B cell (primary cell): ENCODE measurements at regions not wholly inside any gene's neighbourhood (a gene's known extent, or its start where the extent isn't known, plus 50 kb on each side); places are given as distances from the start of the nearest gene placed in this dataset.

ENCODE experiments used
- ATAC-seq: fragments of 200-7000 bp; cut with Tn5 transposase; one replicate; pipeline ENCODE4 v1.10.0; 2021; ENCODE audit warnings: low read depth, mild to moderate bottlenecking, moderate number of reproducible peaks, moderate library complexity
- CTCF ChIA-PET: fragments of 350-600 bp; sonication (Branson Sonifier 250); formaldehyde crosslinking; loops from one replicate; lab custom pipeline; 2021; ENCODE audit warnings: antibody characterized with exemption, inconsistent platforms; lab: Charles Lee
- POLR2A ChIA-PET: fragments of 350-600 bp; sonication (Branson Sonifier 250); formaldehyde crosslinking; loops from one replicate; lab custom pipeline; 2021; ENCODE audit warnings: antibody characterized with exemption; lab: Charles Lee
- DNase-seq: peaks from one replicate; pipeline ENCODE4 v3.0.0; 2013
- H2AFZ ChIP-seq: 2 replicates; pipeline ENCODE4 v1.6.1; 2012; ENCODE audit warnings: mild to moderate bottlenecking, low read depth, low read length; ENCODE audit not compliant: insufficient read depth, poor library complexity, severe bottlenecking
- H3K27ac ChIP-seq, 2 donors: 1 replicate in 1 of 2; 2 replicates in 1 of 2; pipeline ENCODE4 v1.5.1; 2012 to 2013; ENCODE audit warnings: low read length in 2 of 2, mild to moderate bottlenecking in 2 of 2, moderate library complexity in 1 of 2
- H3K27me3 ChIP-seq, 4 experiments: fragments of 200-600 bp in 1 of 4; sonication (generic) in 1 of 4; replicated peaks in 1 of 4; 1 replicate in 2 of 4; 2 replicates in 2 of 4; pipeline versions ENCODE4 v1.6.1 to v1.7.0; 2013 to 2016; ENCODE audit warnings: low read length in 3 of 4, mild to moderate bottlenecking in 2 of 4, mixed read lengths in 1 of 4, moderate library complexity in 1 of 4; ENCODE audit not compliant: insufficient read depth in 4 of 4, control insufficient read depth in 3 of 4; ENCODE audit errors: control extremely low read depth in 1 of 4
- H3K36me3 ChIP-seq, 2 experiments: replicated peaks in 1 of 2; 1 replicate in 1 of 2; 2 replicates in 1 of 2; pipeline versions ENCODE4 v1.6.1 to v1.7.1; 2013; ENCODE audit warnings: low read length in 1 of 2; ENCODE audit not compliant: insufficient read depth in 2 of 2, control insufficient read depth in 1 of 2; ENCODE audit errors: control extremely low read depth in 1 of 2, extremely low read depth in 1 of 2
- H3K4me1 ChIP-seq, 2 donors: fragments of 200-600 bp in 1 of 2; sonication (generic) in 1 of 2; 1 replicate in 1 of 2; 2 replicates in 1 of 2; pipeline versions ENCODE4 v1.5.1 to v1.6.1; 2013 to 2017; ENCODE audit warnings: low read length in 2 of 2; ENCODE audit not compliant: control insufficient read depth in 2 of 2, insufficient read depth in 2 of 2
- H3K4me2 ChIP-seq: replicated peaks from 2 replicates; pipeline ENCODE3; 2012; ENCODE audit warnings: mild to moderate bottlenecking, low read depth, low read length; ENCODE audit not compliant: poor library complexity, severe bottlenecking
- H3K4me3 ChIP-seq, 5 experiments: fragments of 200-600 bp in 1 of 5; sonication (generic) in 1 of 5; 1 replicate in 3 of 5; 2 replicates in 2 of 5; pipeline versions ENCODE4 v1.5.1 to v1.7.0; 2011 to 2016; ENCODE audit warnings: low read length in 4 of 5, mild to moderate bottlenecking in 4 of 5, low read depth in 2 of 5, control low read depth in 1 of 5, moderate library complexity in 1 of 5; ENCODE audit not compliant: insufficient read depth in 1 of 5; ENCODE audit errors: control extremely low read depth in 1 of 5, extremely low read depth in 1 of 5
- H3K79me2 ChIP-seq: fragments of 200-600 bp; sonication (generic); one replicate; pipeline ENCODE4 v1.6.0; 2016; ENCODE audit warnings: low read length; ENCODE audit not compliant: control insufficient read depth, insufficient read depth
- H3K9ac ChIP-seq: fragments of 200-600 bp; sonication (generic); 2 replicates; pipeline ENCODE4 v1.6.1; 2017; ENCODE audit warnings: mild to moderate bottlenecking, low read length, moderate library complexity
- H3K9me3 ChIP-seq, 3 donors: one replicate each; pipeline versions ENCODE4 v1.6.1 to v1.7.1; 2013; ENCODE audit warnings: low read length in 2 of 3; ENCODE audit not compliant: control insufficient read depth in 2 of 3, insufficient read depth in 1 of 3; ENCODE audit errors: control extremely low read depth in 1 of 3
- H4K20me1 ChIP-seq: 2 replicates; pipeline ENCODE4 v1.6.0; 2012; ENCODE audit warnings: mild to moderate bottlenecking, low read length; ENCODE audit not compliant: insufficient read depth, control insufficient read depth, poor library complexity, severe bottlenecking
- H3K27ac Mint-ChIP-seq: one replicate; pipeline ENCODE4 v1.8.0; 2021; ENCODE audit warnings: mixed read lengths
- H3K27me3 Mint-ChIP-seq: one replicate; pipeline ENCODE4 v1.8.0; 2021; ENCODE audit warnings: mixed read lengths
- H3K4me1 Mint-ChIP-seq: one replicate; pipeline ENCODE4 v1.8.0; 2021; ENCODE audit warnings: mixed read lengths
- H3K4me3 Mint-ChIP-seq: one replicate; pipeline ENCODE4 v1.8.0; 2021; ENCODE audit warnings: mixed read lengths
- H3K9me3 Mint-ChIP-seq: one replicate; pipeline ENCODE4 v1.8.0; 2022; ENCODE audit warnings: mixed read lengths; ENCODE audit not compliant: insufficient read depth
- EZH2 ChIP-seq: IDR thresholded peaks from 2 replicates; pipeline ENCODE4 v1.6.1; 2012; ENCODE audit warnings: borderline replicate concordance, low read depth, mild to moderate bottlenecking, moderate library complexity, low read length; ENCODE audit not compliant: insufficient read depth, poor library complexity, severe bottlenecking
- WGBS: methylation state at CpG from one replicate; pipeline ENCODE4 v1.1.5; 2013; ENCODE audit warnings: missing lambda C conversion rate; ENCODE audit not compliant: insufficient coverage; 5-methylcytosine and 5-hydroxymethylcytosine counted together
- intact Hi-C: fragments of 100-400 bp; cut with micrococcal nuclease; formaldehyde crosslinking; loops from one replicate; pipeline ENCODE4 v1.10.0; 2022
- TF ChIP-seq, protein P1 (sequence below): fragments of 200-600 bp; IDR thresholded peaks from one replicate; pipeline ENCODE4 v1.8.0; 2022; ENCODE audit warnings: antibody characterized with exemption, mild to moderate bottlenecking

DNA sequence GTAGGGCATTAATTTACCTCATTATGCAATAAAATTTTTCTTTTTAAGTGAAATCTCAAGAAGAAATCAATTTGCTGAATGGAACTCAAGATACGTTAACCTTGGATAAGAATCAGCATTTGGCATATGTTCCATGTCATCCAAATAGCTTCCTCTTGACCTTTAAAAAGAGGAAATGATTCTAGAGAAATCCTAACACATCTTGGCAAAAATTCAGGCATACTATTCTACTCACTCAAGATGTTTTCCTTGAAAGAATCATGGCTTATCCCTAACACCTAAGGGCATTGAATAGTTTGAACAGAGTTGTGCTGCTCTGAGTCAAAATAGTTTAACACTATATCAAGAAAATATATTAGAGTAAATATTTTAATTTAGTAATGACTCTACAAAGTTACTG is 678.0 kb downstream of the EPHA4 start:
- no CpG with 5 or more reads among the region's 1 CpG for WGBS
- Histone ChIP-seq H2AFZ (no peak overlapping the region), H3K9ac (no peak overlapping the region), H3K36me3 (no peaks in the 10 kb centered on the region), H3K27ac (no peak overlapping the region), H3K79me2 (no peaks in the 10 kb centered on the region), H3K4me3 (no peak overlapping the region), H3K9me3 (no peaks in the 10 kb centered on the region), H4K20me1 (no peaks in the 10 kb centered on the region), H3K4me2 (no peak overlapping the region), H3K27me3 (no peaks in the 10 kb centered on the region), H3K4me1 (no peaks in the 10 kb centered on the region)
- Mint-ChIP-seq H3K9me3 (no peaks in the 10 kb centered on the region), H3K4me3 (no peak overlapping the region), H3K27me3 (peaks cover 17% of the 10 kb centered on the region), H3K27ac (no peak overlapping the region), H3K4me1 (no peaks in the 10 kb centered on the region)
- POLR2A ChIA-PET = interaction anchor here (0.5 kb wide), 1 partner anchor 677 kb away, joined by 8 read pairs; no protein-coding TSS in a partner anchor
- intact Hi-C loops = no loop called here
- ATAC-seq = no peak
- no peak for TF ChIP-seq EZH2
- TF ChIP-seq, protein P1, sequence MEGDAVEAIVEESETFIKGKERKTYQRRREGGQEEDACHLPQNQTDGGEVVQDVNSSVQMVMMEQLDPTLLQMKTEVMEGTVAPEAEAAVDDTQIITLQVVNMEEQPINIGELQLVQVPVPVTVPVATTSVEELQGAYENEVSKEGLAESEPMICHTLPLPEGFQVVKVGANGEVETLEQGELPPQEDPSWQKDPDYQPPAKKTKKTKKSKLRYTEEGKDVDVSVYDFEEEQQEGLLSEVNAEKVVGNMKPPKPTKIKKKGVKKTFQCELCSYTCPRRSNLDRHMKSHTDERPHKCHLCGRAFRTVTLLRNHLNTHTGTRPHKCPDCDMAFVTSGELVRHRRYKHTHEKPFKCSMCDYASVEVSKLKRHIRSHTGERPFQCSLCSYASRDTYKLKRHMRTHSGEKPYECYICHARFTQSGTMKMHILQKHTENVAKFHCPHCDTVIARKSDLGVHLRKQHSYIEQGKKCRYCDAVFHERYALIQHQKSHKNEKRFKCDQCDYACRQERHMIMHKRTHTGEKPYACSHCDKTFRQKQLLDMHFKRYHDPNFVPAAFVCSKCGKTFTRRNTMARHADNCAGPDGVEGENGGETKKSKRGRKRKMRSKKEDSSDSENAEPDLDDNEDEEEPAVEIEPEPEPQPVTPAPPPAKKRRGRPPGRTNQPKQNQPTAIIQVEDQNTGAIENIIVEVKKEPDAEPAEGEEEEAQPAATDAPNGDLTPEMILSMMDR = no peak
- DNase-seq = no peak
- CTCF ChIA-PET = no interaction called here

DNA sequence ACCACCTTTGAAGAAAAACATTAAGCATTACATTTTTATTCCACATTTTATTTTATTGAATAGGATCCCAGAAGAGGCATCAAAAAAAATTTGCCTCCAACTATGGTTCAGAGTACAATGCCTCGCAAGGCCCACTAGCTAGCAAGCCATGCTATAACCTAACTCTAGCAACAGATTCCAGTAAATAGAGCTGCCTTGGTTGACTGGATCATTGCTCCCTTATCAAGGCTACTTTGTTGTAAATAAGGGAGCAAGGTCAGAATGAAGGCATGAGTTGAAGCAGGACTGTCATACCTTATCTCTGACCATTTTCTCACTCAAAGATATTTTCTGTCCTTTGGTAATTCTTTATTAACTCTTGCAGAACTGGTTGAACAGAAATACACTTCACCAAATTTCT is 672.6 kb downstream of the EPHA4 start:
- Histone ChIP-seq H3K27me3 (no peaks in the 10 kb centered on the region), H3K4me1 (no peaks in the 10 kb centered on the region), H3K4me3 (no peak overlapping the region), H2AFZ (no peak overlapping the region), H3K36me3 (no peaks in the 10 kb centered on the region), H3K4me2 (no peak overlapping the region), H3K9me3 (no peaks in the 10 kb centered on the region), H4K20me1 (no peaks in the 10 kb centered on the region), H3K9ac (no peak overlapping the region), H3K79me2 (no peaks in the 10 kb centered on the region), H3K27ac (no peak overlapping the region)
- intact Hi-C loops = no loop called here
- H3K4me3 Mint-ChIP-seq = no peak overlapping the region
- DNase-seq = no peak
- peaks cover 3% of the 10 kb centered on the region for H3K27me3 Mint-ChIP-seq
- no peaks in the 10 kb centered on the region for H3K4me1 Mint-ChIP-seq
- TF ChIP-seq, protein P1 = no peak
- no peak for TF ChIP-seq EZH2
- ATAC-seq = no peak
- ChIA-PET POLR2A (no interaction called here), CTCF (no interaction called here)
- H3K27ac Mint-ChIP-seq = no peak overlapping the region
- no peaks in the 10 kb centered on the region for H3K9me3 Mint-ChIP-seq
- no CpG with 5 or more reads among the region's 1 CpG for WGBS
